Left ventricle myocardium superior (tissue), 1 donor: ENCODE measurements at regions not wholly inside any gene's neighbourhood (a gene's known extent, or its start where the extent isn't known, plus 50 kb on each side); places are given as distances from the start of the nearest gene placed in this dataset.
A peak's percentile ranks its signal among the peaks of the same experiment; 100 is the strongest.
"Not testable (repeated sequence)": the region's sequence is repeated elsewhere in the genome, so short reads cannot be mapped to it uniquely, and the experiment has no call there.

Source experiments
- ATAC-seq: fragments of 200-7000 bp; cut with Tn5 transposase; one replicate; pipeline ENCODE4 v1.9.1; 2020; ENCODE audit warnings: mild to moderate bottlenecking, moderate library complexity
- DNase-seq: peaks from one replicate; pipeline ENCODE4 v3.0.0-alpha.2; 2020
- intact Hi-C: fragments of 100-400 bp; cut with micrococcal nuclease; formaldehyde crosslinking; loops from one replicate; pipeline ENCODE4 v1.11.0; 2022
- donor health status: DM: no; HTN: yes; CAD: no; lungs with severe emphysema.

GRCh38 chr10:117492504-117492903 is 50.0 kb upstream of the EMX2 start:
- ATAC-seq, result no peak
- no peak for DNase-seq
- intact Hi-C loops, result no loop called here

GRCh38 chr10:117488004-117488403 is 54.5 kb upstream of the EMX2 start:
- ATAC-seq (no peak), DNase-seq (no peak)
- intact Hi-C loops, result no loop called here

GRCh38 chr10:117486606-117487005 is 55.9 kb upstream of the EMX2 start:
- intact Hi-C loops, result no loop called here
- no peak for ATAC-seq
- no peak for DNase-seq

- no peak for DNase-seq
- intact Hi-C loops, result no loop called here
- no peak for ATAC-seq
These were observed 59.4 kb upstream of the EMX2 start for GRCh38 chr10:117483056-117483590.

- ATAC-seq, intact Hi-C loops: not testable (repeated sequence)
These were observed 61.5 kb upstream of the EMX2 start for GRCh38 chr10:117481011-117481410.

GRCh38 chr10:117480097-117480496 is 62.4 kb upstream of the EMX2 start:
- ATAC-seq, result no peak

More at GRCh38 chr10:117481011-117481410, 61.5 kb upstream of the EMX2 start:
- not testable (repeated sequence) for DNase-seq

GRCh38 chr10:117477961-117478670 is 64.4 kb upstream of the EMX2 start:
- no peak for ATAC-seq
- intact Hi-C loops, result no loop called here
- DNase-seq, result no peak

More at GRCh38 chr10:117480097-117480496, 62.4 kb upstream of the EMX2 start:
- intact Hi-C loops, result no loop called here
- no peak for DNase-seq

GRCh38 chr10:117477211-117477947 is 65.2 kb upstream of the EMX2 start:
- intact Hi-C loops, result no loop called here
- DNase-seq (no peak), ATAC-seq (peak; percentile 96)

GRCh38 chr10:117476716-117477115 is 65.8 kb upstream of the EMX2 start:
- intact Hi-C loops, result no loop called here
- no peak for DNase-seq
- peak; percentile 57 for ATAC-seq

GRCh38 chr10:117476281-117476680 is 66.3 kb upstream of the EMX2 start:
- no peak for DNase-seq
- intact Hi-C loops, result no loop called here
- ATAC-seq, result no peak

GRCh38 chr10:117472872-117473271 is 69.7 kb upstream of the EMX2 start:
- DNase-seq, result no peak
- no peak for ATAC-seq
- intact Hi-C loops, result no loop called here

- ATAC-seq (no peak), DNase-seq (no peak)
- intact Hi-C loops, result no loop called here
These were observed 71.1 kb upstream of the EMX2 start for GRCh38 chr10:117471344-117471874.

GRCh38 chr10:117470733-117471132 is 71.8 kb upstream of the EMX2 start:
- intact Hi-C loops, result no loop called here
- no peak for ATAC-seq
- DNase-seq, result no peak

GRCh38 chr10:117468665-117469064 is 73.9 kb upstream of the EMX2 start:
- intact Hi-C loops, result no loop called here
- DNase-seq (no peak), ATAC-seq (no peak)

- DNase-seq, result no peak
- ATAC-seq, result no peak
- intact Hi-C loops, result no loop called here
These were observed 78.4 kb upstream of the EMX2 start for GRCh38 chr10:117464176-117464575.

GRCh38 chr10:117463545-117463920 is 79.0 kb upstream of the EMX2 start:
- DNase-seq (no peak), ATAC-seq (no peak)
- intact Hi-C loops, result no loop called here

GRCh38 chr10:117462816-117463544 is 79.6 kb upstream of the EMX2 start:
- DNase-seq (no peak), ATAC-seq (no peak)
- intact Hi-C loops, result no loop called here

- DNase-seq (no peak), ATAC-seq (no peak)
- intact Hi-C loops, result no loop called here
These were observed 80.1 kb upstream of the EMX2 start for GRCh38 chr10:117462424-117462792.

- DNase-seq (no peak), ATAC-seq (no peak)
- intact Hi-C loops, result no loop called here
These were observed 80.7 kb upstream of the EMX2 start for GRCh38 chr10:117461766-117462423.
